ENCODE measurements at regions not wholly inside any gene's neighbourhood (a gene's known extent, or its start where the extent isn't known, plus 50 kb on each side); places are given as distances from the start of the nearest gene placed in this dataset.

GRCh38 chr5:124922255-124922975 lies 176.0 kb upstream of the ZNF608 start:
- no peak for DNase-seq (ENCODE audit: low spot score)

GRCh38 chr5:124923131-124923530 lies 176.7 kb upstream of the ZNF608 start:
- peak; percentile 53 for DNase-seq (ENCODE audit: low spot score)

GRCh38 chr5:124924729-124925128 lies 178.3 kb upstream of the ZNF608 start:
- DNase-seq (ENCODE audit: low spot score), result no peak

- no peak for DNase-seq (ENCODE audit: low spot score)
Measured at GRCh38 chr5:124927735-124928134, 181.3 kb upstream of the ZNF608 start.

GRCh38 chr5:124929000-124929399 lies 182.6 kb upstream of the ZNF608 start:
- no peak for DNase-seq (ENCODE audit: low spot score)

GRCh38 chr5:124932791-124933600 lies 186.6 kb upstream of the ZNF608 start:
- DNase-seq (ENCODE audit: low spot score), result peak; percentile 65

GRCh38 chr5:124935065-124935464 lies 188.6 kb upstream of the ZNF608 start:
- no peak for DNase-seq (ENCODE audit: low spot score)

GRCh38 chr5:124936626-124936933 lies 190.1 kb upstream of the ZNF608 start:
- DNase-seq (ENCODE audit: low spot score), result no peak

- DNase-seq (ENCODE audit: low spot score), result no peak
Measured at GRCh38 chr5:124941051-124942049, 194.9 kb upstream of the ZNF608 start.

- no peak for DNase-seq (ENCODE audit: low spot score)
Measured at GRCh38 chr5:124948062-124948753, 201.8 kb upstream of the ZNF608 start.

- no peak for DNase-seq (ENCODE audit: low spot score)
Measured at GRCh38 chr5:124948754-124949275, 202.4 kb upstream of the ZNF608 start.

GRCh38 chr5:124949862-124950261 lies 203.4 kb upstream of the ZNF608 start:
- DNase-seq (ENCODE audit: low spot score), result no peak

GRCh38 chr5:124951105-124951504 lies 204.7 kb upstream of the ZNF608 start:
- no peak for DNase-seq (ENCODE audit: low spot score)

GRCh38 chr5:124951661-124952060 lies 205.2 kb upstream of the ZNF608 start:
- no peak for DNase-seq (ENCODE audit: low spot score)

- DNase-seq (ENCODE audit: low spot score), result no peak
Measured at GRCh38 chr5:124952079-124952478, 205.6 kb upstream of the ZNF608 start.

GRCh38 chr5:124952566-124952965 lies 206.1 kb upstream of the ZNF608 start:
- DNase-seq (ENCODE audit: low spot score), result no peak

- no peak for DNase-seq (ENCODE audit: low spot score)
Measured at GRCh38 chr5:124954784-124955183, 208.3 kb upstream of the ZNF608 start.

GRCh38 chr5:124956471-124957029 lies 210.1 kb upstream of the ZNF608 start:
- DNase-seq (ENCODE audit: low spot score), result no peak

GRCh38 chr5:124957063-124957462 lies 210.6 kb upstream of the ZNF608 start:
- no peak for DNase-seq (ENCODE audit: low spot score)

GRCh38 chr5:124960266-124960665 lies 213.8 kb upstream of the ZNF608 start:
- no peak for DNase-seq (ENCODE audit: low spot score)

GRCh38 chr5:124961521-124961920 lies 215.1 kb upstream of the ZNF608 start:
- DNase-seq (ENCODE audit: low spot score), result no peak
